ENCODE measurements at regions not wholly inside any gene's neighbourhood (a gene's known extent, or its start where the extent isn't known, plus 50 kb on each side); places are given as distances from the start of the nearest gene placed in this dataset.
"Not testable (repeated sequence)": the region's sequence is repeated elsewhere in the genome, so short reads cannot be mapped to it uniquely, and the experiment has no call there.

GRCh38 chr5:92633176-92633575 is 947.8 kb downstream of the NR2F1-AS1 start:
- TF ChIP-seq CTCF (IDR thresholded peaks at IDR 0.05; ENCODE audit: low read depth, low read length) (no peak), MAX (IDR thresholded peaks at IDR 0.05; ENCODE audit: low read depth, low read length) (no peak), MYC (IDR thresholded peaks at IDR 0.05; ENCODE audit: low read depth, low read length) (no peak), POLR2A (IDR thresholded peaks at IDR 0.05; ENCODE audit: extremely low read depth, insufficient read length) (no peak)
- DNase-seq (ENCODE audit: low read depth), result no peak
- H3K4me3 ChIP-seq (ENCODE audit: low read depth, low read length), result no peak overlapping the region

DNA sequence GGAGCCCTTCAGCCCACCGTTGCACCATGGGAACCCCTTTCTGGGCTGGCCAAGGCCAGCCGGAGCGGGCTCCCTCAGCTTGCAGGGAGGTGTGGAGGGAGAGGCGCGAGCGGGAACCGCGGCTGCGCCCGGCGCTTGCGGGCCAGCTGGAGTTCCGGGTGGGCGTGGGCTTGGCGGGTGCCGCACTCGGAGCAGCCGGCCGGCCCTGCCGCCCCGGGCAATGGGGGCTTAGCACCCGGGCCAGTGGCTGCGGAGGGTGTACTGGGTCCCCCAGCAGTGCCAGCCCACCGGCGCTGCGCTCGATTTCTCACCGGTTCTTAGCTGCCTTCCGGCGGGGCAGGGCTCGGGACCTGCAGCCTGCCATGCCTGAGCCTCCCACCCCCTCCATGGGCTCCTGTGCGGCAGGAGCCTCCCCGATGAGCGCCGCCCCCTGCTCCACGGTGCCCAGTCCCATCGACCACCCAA is 949.8 kb downstream of the NR2F1-AS1 start:
- DNase-seq (ENCODE audit: low read depth); H3K4me3 ChIP-seq (ENCODE audit: low read depth, low read length): not testable (repeated sequence)

DNA sequence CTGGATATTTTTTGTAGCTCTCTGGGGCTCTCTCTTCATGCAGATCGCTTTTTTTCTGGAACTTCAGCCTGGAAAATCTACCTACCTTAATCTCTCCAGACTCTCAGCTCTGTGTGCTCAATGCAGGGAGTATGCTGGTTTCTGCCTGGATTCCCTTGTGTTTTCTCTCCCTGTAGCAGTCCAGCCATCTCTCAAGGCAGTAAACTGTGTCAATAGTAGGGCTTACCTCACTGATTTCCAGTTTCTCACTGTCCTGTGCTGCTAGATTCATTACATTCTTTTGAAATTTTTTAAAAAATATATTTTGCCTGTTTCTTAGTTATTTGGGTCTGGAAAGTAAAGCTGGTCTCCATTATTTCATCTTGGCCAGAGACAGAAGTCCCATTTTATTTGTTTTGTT is 951.4 kb downstream of the NR2F1-AS1 start:
- no peak for TF ChIP-seq POLR2A (IDR thresholded peaks at IDR 0.05; ENCODE audit: extremely low read depth, insufficient read length)
- TF ChIP-seq CTCF (IDR thresholded peaks at IDR 0.05; ENCODE audit: low read depth, low read length), result no peak
- TF ChIP-seq MAX (IDR thresholded peaks at IDR 0.05; ENCODE audit: low read depth, low read length), result no peak
- TF ChIP-seq MYC (IDR thresholded peaks at IDR 0.05; ENCODE audit: low read depth, low read length), result no peak
- no peak for DNase-seq (ENCODE audit: low read depth)

DNA sequence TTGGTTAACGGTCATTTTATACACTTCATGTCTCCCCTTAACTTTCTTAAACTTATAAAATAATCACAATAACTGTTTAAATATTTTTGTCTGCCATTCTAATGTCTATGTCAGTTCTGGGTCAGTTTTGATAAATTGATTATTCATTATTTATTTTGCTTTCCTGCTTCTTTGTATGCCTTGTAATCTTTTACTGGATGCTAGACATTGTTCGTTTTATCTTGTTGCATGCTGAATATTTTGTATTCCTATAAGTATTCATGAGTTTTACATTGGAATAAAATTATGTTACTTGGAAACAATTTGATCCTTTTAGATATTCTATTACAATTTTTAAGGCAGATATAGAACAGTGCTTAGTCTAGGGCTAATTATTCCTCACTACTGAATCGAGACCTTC is 952.0 kb downstream of the NR2F1-AS1 start:
- H3K4me3 ChIP-seq (ENCODE audit: low read depth, low read length), result no peak overlapping the region
- no peak for TF ChIP-seq MYC (IDR thresholded peaks at IDR 0.05; ENCODE audit: low read depth, low read length)
- no peak for TF ChIP-seq CTCF (IDR thresholded peaks at IDR 0.05; ENCODE audit: low read depth, low read length)
- no peak for TF ChIP-seq POLR2A (IDR thresholded peaks at IDR 0.05; ENCODE audit: extremely low read depth, insufficient read length)
- TF ChIP-seq MAX (IDR thresholded peaks at IDR 0.05; ENCODE audit: low read depth, low read length), result no peak
- DNase-seq (ENCODE audit: low read depth), result no peak

More for the DNA sequence above, 951.4 kb downstream of the NR2F1-AS1 start:
- H3K4me3 ChIP-seq (ENCODE audit: low read depth, low read length), result no peak overlapping the region

- H3K4me3 ChIP-seq (ENCODE audit: low read depth, low read length), result no peak overlapping the region
- no peak for DNase-seq (ENCODE audit: low read depth)
- TF ChIP-seq CTCF (IDR thresholded peaks at IDR 0.05; ENCODE audit: low read depth, low read length), result no peak
- TF ChIP-seq MAX (IDR thresholded peaks at IDR 0.05; ENCODE audit: low read depth, low read length), result no peak
- TF ChIP-seq POLR2A (IDR thresholded peaks at IDR 0.05; ENCODE audit: extremely low read depth, insufficient read length), result no peak
- no peak for TF ChIP-seq MYC (IDR thresholded peaks at IDR 0.05; ENCODE audit: low read depth, low read length)
Observed at GRCh38 chr5:92627186-92627585, 953.8 kb downstream of the NR2F1-AS1 start.

GRCh38 chr5:92616085-92616484 is 964.9 kb downstream of the NR2F1-AS1 start:
- DNase-seq (ENCODE audit: low read depth), result no peak
- TF ChIP-seq POLR2A (IDR thresholded peaks at IDR 0.05; ENCODE audit: extremely low read depth, insufficient read length) (no peak), CTCF (IDR thresholded peaks at IDR 0.05; ENCODE audit: low read depth, low read length) (no peak), MAX (IDR thresholded peaks at IDR 0.05; ENCODE audit: low read depth, low read length) (no peak), MYC (IDR thresholded peaks at IDR 0.05; ENCODE audit: low read depth, low read length) (no peak)
- no peak overlapping the region for H3K4me3 ChIP-seq (ENCODE audit: low read depth, low read length)

Data from NB4 (cell line).